Activated naive CD4-positive, alpha-beta T cell treated with anti-CD3 and anti-CD28 coated beads, Interleukin-2, amount 10 ng/mL, durations not matched to agents 7 days and 5 days (primary cell): ENCODE measurements at regions not wholly inside any gene's neighbourhood (a gene's known extent, or its start where the extent isn't known, plus 50 kb on each side); places are given as distances from the start of the nearest gene placed in this dataset.
"Not testable (repeated sequence)": the region's sequence is repeated elsewhere in the genome, so short reads cannot be mapped to it uniquely, and the experiment has no call there.

Source experiments
- CTCF ChIA-PET: fragments of 350-600 bp; sonication (Branson Sonifier 250); formaldehyde crosslinking; loops from one replicate; lab custom pipeline; 2021; ENCODE audit warnings: antibody characterized with exemption; lab: Charles Lee
- DNase-seq: peaks from one replicate; pipeline ENCODE4 v3.0.0-alpha.2; 2020
- H3K27ac Mint-ChIP-seq: one replicate; pipeline ENCODE4 v1.8.0; 2021; ENCODE audit warnings: mild to moderate bottlenecking, moderate library complexity, mixed read lengths
- H3K27me3 Mint-ChIP-seq: one replicate; pipeline ENCODE4 v1.8.0; 2021; ENCODE audit warnings: mild to moderate bottlenecking, mixed read lengths
- H3K36me3 Mint-ChIP-seq: one replicate; pipeline ENCODE4 v1.8.0; 2021; ENCODE audit warnings: mixed read lengths
- H3K4me1 Mint-ChIP-seq: one replicate; pipeline ENCODE4 v1.8.0; 2021; ENCODE audit warnings: mixed read lengths
- H3K4me3 Mint-ChIP-seq: one replicate; pipeline ENCODE4 v1.8.0; 2021; ENCODE audit warnings: mild to moderate bottlenecking, moderate library complexity, mixed read lengths
- H3K9me3 Mint-ChIP-seq: one replicate; pipeline ENCODE4 v1.8.0; 2021; ENCODE audit warnings: mixed read lengths

- H3K9me3 Mint-ChIP-seq = no peaks in the 10 kb centered on the region
- CTCF ChIA-PET = no interaction called here
- no peaks in the 10 kb centered on the region for H3K4me1 Mint-ChIP-seq
- H3K27me3 Mint-ChIP-seq = peaks cover 11% of the 10 kb centered on the region
- H3K36me3 Mint-ChIP-seq = no peaks in the 10 kb centered on the region
- H3K27ac Mint-ChIP-seq = no peak overlapping the region
- DNase-seq = no peak
- H3K4me3 Mint-ChIP-seq = no peak overlapping the region
Observed at GRCh38 chr1:87426463-87427249, 98.0 kb downstream of the LMO4 start.

GRCh38 chr1:87428367-87428766 lies 99.7 kb downstream of the LMO4 start:
- no peak for DNase-seq
- H3K4me3 Mint-ChIP-seq = no peak overlapping the region
- no peaks in the 10 kb centered on the region for H3K36me3 Mint-ChIP-seq
- no peak overlapping the region for H3K27ac Mint-ChIP-seq
- CTCF ChIA-PET = no interaction called here
- H3K4me1 Mint-ChIP-seq = no peaks in the 10 kb centered on the region
- H3K9me3 Mint-ChIP-seq = no peaks in the 10 kb centered on the region
- peaks cover 12% of the 10 kb centered on the region for H3K27me3 Mint-ChIP-seq

- H3K36me3 Mint-ChIP-seq = no peaks in the 10 kb centered on the region
- CTCF ChIA-PET = interaction anchor here (0.6 kb wide), 1 partner anchor 11 kb away, joined by 3 read pairs; no protein-coding TSS in a partner anchor
- H3K4me1 Mint-ChIP-seq = no peaks in the 10 kb centered on the region
- H3K9me3 Mint-ChIP-seq = no peaks in the 10 kb centered on the region
- no peak for DNase-seq
- H3K4me3 Mint-ChIP-seq = no peak overlapping the region
- no peak overlapping the region for H3K27ac Mint-ChIP-seq
- H3K27me3 Mint-ChIP-seq = peaks cover 14% of the 10 kb centered on the region
Observed at GRCh38 chr1:87428883-87429282, 100.2 kb downstream of the LMO4 start.

GRCh38 chr1:87432685-87433084 lies 104.0 kb downstream of the LMO4 start:
- DNase-seq = no peak
- no peaks in the 10 kb centered on the region for H3K9me3 Mint-ChIP-seq
- CTCF ChIA-PET = no interaction called here
- H3K36me3 Mint-ChIP-seq = no peaks in the 10 kb centered on the region
- H3K4me1 Mint-ChIP-seq = peaks cover 5% of the 10 kb centered on the region
- H3K27ac Mint-ChIP-seq = no peak overlapping the region
- no peak overlapping the region for H3K4me3 Mint-ChIP-seq
- H3K27me3 Mint-ChIP-seq = peaks cover 14% of the 10 kb centered on the region

- CTCF ChIA-PET, H3K9me3 Mint-ChIP-seq, H3K36me3 Mint-ChIP-seq, H3K27ac Mint-ChIP-seq, DNase-seq, H3K4me1 Mint-ChIP-seq, H3K4me3 Mint-ChIP-seq: not testable (repeated sequence)
- H3K27me3 Mint-ChIP-seq = peaks cover 14% of the 10 kb centered on the region
Observed at GRCh38 chr1:87433101-87433500, 104.4 kb downstream of the LMO4 start.

DNA sequence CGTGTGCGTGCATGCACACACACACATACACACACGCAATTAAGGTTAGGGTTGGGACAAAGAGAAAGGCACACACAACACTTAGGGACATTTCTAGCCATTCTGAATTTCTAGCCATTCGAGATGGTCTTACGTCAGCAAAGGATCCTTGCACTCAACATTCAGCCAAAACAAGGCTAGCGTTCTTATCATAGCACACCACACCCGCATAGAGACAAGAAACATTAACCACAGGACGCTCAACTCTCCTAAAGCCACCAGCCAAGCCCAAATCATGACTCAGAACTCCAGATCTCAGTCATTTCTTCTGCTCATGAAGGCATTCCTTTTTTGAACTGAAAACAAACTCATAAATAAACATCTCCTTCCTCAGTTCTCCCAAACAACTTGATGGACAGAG lies 106.8 kb downstream of the LMO4 start:
- DNase-seq = no peak
- no peaks in the 10 kb centered on the region for H3K36me3 Mint-ChIP-seq
- CTCF ChIA-PET = no interaction called here

DNA sequence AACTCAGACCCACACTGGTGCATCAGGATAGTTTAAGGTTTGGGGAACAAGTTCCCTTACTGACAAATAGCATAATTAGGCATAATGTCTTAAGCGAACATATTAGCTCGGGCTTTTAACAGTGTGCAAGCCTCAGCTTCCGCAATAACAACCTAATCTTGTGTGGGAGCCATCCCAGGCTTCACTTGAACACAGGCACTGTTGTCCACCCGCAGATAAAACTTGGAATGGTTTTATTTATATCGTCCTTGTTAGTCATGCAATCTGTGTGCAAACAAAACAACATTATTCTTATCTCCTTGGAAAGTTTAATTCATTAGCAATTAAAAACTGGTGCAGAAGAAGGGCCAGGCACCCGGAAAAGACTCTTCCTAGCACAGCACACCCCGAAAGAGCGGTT lies 107.4 kb downstream of the LMO4 start:
- H3K9me3 Mint-ChIP-seq, H3K36me3 Mint-ChIP-seq, H3K4me1 Mint-ChIP-seq, CTCF ChIA-PET, H3K4me3 Mint-ChIP-seq, H3K27ac Mint-ChIP-seq, DNase-seq: not testable (repeated sequence)
- H3K27me3 Mint-ChIP-seq = peaks cover 16% of the 10 kb centered on the region

More for the DNA sequence above, 106.8 kb downstream of the LMO4 start:
- Mint-ChIP-seq H3K4me3 (no peak overlapping the region), H3K27ac (no peak overlapping the region), H3K4me1 (peaks cover 5% of the 10 kb centered on the region), H3K9me3 (no peaks in the 10 kb centered on the region), H3K27me3 (peaks cover 21% of the 10 kb centered on the region)

- Mint-ChIP-seq H3K27me3 (peaks cover 14% of the 10 kb centered on the region), H3K36me3 (no peaks in the 10 kb centered on the region), H3K4me1 (peaks cover 5% of the 10 kb centered on the region), H3K9me3 (no peaks in the 10 kb centered on the region), H3K27ac (no peak overlapping the region), H3K4me3 (no peak overlapping the region)
- DNase-seq = no peak
- CTCF ChIA-PET = no interaction called here
Observed at GRCh38 chr1:87436534-87436933, 107.9 kb downstream of the LMO4 start.

DNA sequence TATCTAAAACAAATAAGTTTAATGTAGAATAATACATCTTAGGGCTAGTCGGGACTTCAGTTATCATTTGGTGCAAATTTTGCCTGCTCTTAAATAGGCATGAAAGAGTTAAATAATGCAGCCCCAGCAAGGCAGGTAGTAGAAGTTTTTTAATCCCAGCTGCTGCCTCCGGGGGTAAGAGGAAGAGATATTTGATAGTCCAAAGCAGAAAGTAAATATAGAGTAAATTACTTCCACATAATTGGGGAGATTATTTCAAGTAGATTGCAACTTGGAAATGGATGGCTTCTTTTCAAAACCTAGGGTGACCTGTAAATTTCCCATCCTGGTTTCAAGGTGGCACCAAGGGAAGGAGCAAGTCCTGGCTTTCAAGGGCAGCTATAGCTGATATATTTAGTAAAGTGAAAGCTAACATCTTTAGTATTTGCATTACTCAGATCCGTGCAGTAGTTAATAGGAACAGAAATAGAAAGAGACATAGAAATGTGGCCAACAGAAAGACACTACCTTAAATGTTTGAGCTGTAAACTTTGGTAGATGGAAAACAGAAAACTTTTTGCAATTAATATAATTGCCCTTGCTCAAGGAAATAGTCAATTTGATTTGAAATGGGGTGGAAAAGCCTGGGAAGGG lies 109.1 kb downstream of the LMO4 start:
- no peak overlapping the region for H3K4me3 Mint-ChIP-seq

DNA sequence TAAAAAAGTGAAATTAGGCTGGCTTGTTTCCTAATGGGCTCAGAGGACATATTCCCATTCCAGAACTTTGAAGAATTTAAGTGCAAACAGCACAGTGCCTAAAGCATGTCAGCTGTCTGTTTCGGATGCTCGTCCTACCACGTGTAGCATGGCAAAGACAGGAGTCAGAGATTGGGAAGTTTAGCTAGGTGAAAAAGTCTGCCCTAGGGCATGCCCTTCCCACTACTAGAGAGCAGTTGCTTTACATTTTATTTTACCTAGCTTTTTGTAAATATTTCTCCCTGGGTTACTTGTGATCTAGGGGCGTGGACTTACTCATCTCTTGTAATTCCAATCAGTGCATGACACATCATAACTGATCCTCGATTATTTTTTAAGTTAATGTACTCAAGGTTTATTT lies 111.1 kb downstream of the LMO4 start:
- H3K4me1 Mint-ChIP-seq = peaks cover 5% of the 10 kb centered on the region
- DNase-seq = no peak
- no peaks in the 10 kb centered on the region for H3K36me3 Mint-ChIP-seq

More for the DNA sequence above, 109.1 kb downstream of the LMO4 start:
- Mint-ChIP-seq H3K27ac (no peak overlapping the region), H3K4me1 (peaks cover 5% of the 10 kb centered on the region), H3K9me3 (no peaks in the 10 kb centered on the region), H3K36me3 (no peaks in the 10 kb centered on the region), H3K27me3 (peaks cover 14% of the 10 kb centered on the region)
- no peak for DNase-seq
- CTCF ChIA-PET = no interaction called here

DNA sequence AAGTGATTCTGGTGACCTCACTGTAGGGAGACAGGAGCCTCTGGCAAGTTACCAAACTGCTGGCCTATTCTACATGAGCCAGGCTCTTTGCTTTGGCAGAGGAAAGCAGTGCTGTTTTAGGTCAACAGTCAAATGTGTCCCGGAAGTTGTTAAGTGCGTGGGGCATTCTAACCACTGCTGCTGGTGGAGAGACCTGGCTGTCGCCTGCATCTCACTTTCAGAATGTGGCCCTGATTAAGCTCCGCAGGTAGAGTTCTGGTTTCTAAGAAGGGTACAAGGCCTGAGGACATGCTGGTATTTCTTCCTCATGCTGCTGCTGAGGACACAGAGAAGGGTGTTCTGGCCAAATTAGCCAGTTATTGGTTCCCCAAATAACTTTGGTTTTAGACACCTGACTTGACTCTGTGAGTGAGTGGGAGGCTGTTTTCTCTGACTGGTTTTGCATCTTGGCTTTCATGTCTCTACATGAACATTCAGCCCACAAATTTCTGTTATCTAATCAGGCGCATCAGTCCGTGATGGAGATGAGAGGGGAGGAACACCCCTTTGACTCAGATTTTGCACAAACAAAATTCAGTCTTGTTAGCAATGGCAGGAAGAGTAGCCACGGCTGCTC lies 120.8 kb downstream of the LMO4 start:
- Mint-ChIP-seq H3K4me1 (no peaks in the 10 kb centered on the region), H3K27me3 (no peaks in the 10 kb centered on the region), H3K36me3 (no peaks in the 10 kb centered on the region), H3K4me3 (no peak overlapping the region), H3K27ac (no peak overlapping the region), H3K9me3 (peaks cover 7% of the 10 kb centered on the region)
- DNase-seq = no peak
- CTCF ChIA-PET = no interaction called here

More for the DNA sequence above, 111.1 kb downstream of the LMO4 start:
- H3K4me3 Mint-ChIP-seq = no peak overlapping the region
- H3K27ac Mint-ChIP-seq = no peak overlapping the region
- H3K27me3 Mint-ChIP-seq = peaks cover 7% of the 10 kb centered on the region
- CTCF ChIA-PET = no interaction called here
- peaks cover 9% of the 10 kb centered on the region for H3K9me3 Mint-ChIP-seq

- Mint-ChIP-seq H3K27me3 (no peaks in the 10 kb centered on the region), H3K4me3 (no peak overlapping the region), H3K27ac (no peak overlapping the region), H3K4me1 (no peaks in the 10 kb centered on the region), H3K36me3 (no peaks in the 10 kb centered on the region), H3K9me3 (peaks cover 3% of the 10 kb centered on the region)
- no peak for DNase-seq
- CTCF ChIA-PET = no interaction called here
Observed at GRCh38 chr1:87450136-87450535, 121.5 kb downstream of the LMO4 start.

DNA sequence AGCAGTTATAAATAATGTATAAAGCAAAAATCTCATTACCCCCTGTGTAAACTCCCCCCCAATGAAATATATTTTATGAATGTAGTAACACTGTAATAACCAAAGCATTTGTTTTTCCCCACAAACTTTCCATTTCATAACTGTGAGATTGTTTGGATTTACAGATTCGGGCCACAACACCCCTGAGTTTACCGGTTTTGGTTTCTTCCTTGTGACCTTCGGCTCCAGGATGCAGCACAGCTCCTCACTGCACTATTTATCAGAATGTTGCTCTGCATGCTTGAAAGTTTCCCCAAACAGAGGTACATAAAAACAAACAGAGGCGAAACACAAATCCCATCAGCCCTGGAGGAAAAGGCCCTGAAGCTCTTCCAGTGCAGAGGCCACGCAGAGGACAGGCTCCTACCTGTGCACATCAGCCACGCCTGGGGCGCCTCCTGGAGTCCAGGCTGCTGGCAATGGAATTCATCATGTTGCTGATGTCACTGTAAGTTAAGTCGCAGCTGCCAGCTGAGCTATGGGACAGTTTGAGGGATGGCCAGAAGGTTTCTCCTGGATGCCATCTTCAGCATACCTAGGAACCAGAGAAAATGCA lies 122.0 kb downstream of the LMO4 start:
- Mint-ChIP-seq H3K36me3 (no peaks in the 10 kb centered on the region), H3K4me1 (no peaks in the 10 kb centered on the region), H3K27me3 (no peaks in the 10 kb centered on the region), H3K4me3 (no peak overlapping the region), H3K9me3 (no peaks in the 10 kb centered on the region), H3K27ac (peak overlapping the region; percentile 7)
- DNase-seq = peak; percentile 30
- CTCF ChIA-PET = interaction anchor here (0.9 to 1.2 kb wide), 2 partner anchors 125 to 321 kb away, joined by 3 to 4 read pairs; no protein-coding TSS in a partner anchor

GRCh38 chr1:87451229-87451920 lies 122.7 kb downstream of the LMO4 start:
- CTCF ChIA-PET = interaction anchor here (0.9 to 1.2 kb wide), 2 partner anchors 126 to 321 kb away, joined by 3 to 4 read pairs; no protein-coding TSS in a partner anchor
- no peak overlapping the region for H3K4me3 Mint-ChIP-seq
- no peak for DNase-seq

More at GRCh38 chr1:87451229-87451920, 122.7 kb downstream of the LMO4 start:
- no peaks in the 10 kb centered on the region for H3K4me1 Mint-ChIP-seq
- no peak overlapping the region for H3K27ac Mint-ChIP-seq
- H3K36me3 Mint-ChIP-seq = no peaks in the 10 kb centered on the region
- no peaks in the 10 kb centered on the region for H3K9me3 Mint-ChIP-seq
- no peaks in the 10 kb centered on the region for H3K27me3 Mint-ChIP-seq
